HEK293 (cell line): ENCODE measurements at regions not wholly inside any gene's neighbourhood (a gene's known extent, or its start where the extent isn't known, plus 50 kb on each side); places are given as distances from the start of the nearest gene placed in this dataset.

Experiments used
- CTCF ChIA-PET: fragments of 350-600 bp; formaldehyde crosslinking; extraction: SDS; loops from one replicate; lab custom pipeline; 2021; ENCODE audit warnings: antibody characterized with exemption; lab: Yijun Ruan, JAX
- POLR2A ChIA-PET: fragments of 300-600 bp; formaldehyde crosslinking; extraction: SDS; loops from one replicate; lab custom pipeline; 2020; ENCODE audit warnings: antibody characterized with exemption, inconsistent platforms; lab: Yijun Ruan, JAX
- H3K27ac ChIP-seq: fragments of 200-500 bp; sonication (Bioruptor generic); 2 replicates; pipeline ENCODE4 v1.5.1; 2014; ENCODE audit warnings: low read depth, low read length, control low read depth, inconsistent platforms; ENCODE audit errors: extremely low read depth
- H3K36me3 ChIP-seq, 2 experiments: fragments of 200-500 bp in 1 of 2; sonication (Bioruptor generic) in 1 of 2; 1 replicate in 1 of 2; 2 replicates in 1 of 2; pipeline ENCODE4 v1.5.1; 2014 to 2017; ENCODE audit warnings: inconsistent platforms in 2 of 2, low read length in 2 of 2; ENCODE audit not compliant: control insufficient read depth in 2 of 2, insufficient read depth in 1 of 2
- H3K4me1 ChIP-seq: fragments of 200-500 bp; sonication (Bioruptor generic); 2 replicates; pipeline ENCODE4 v1.5.1; 2014; ENCODE audit warnings: mild to moderate bottlenecking, low read length, inconsistent platforms; ENCODE audit not compliant: control insufficient read depth, insufficient read depth
- H3K4me3 ChIP-seq: 2 replicates; pipeline ENCODE4 v1.5.1; 2011; ENCODE audit warnings: low read depth, mild to moderate bottlenecking, control low read depth, low read length, moderate library complexity
- H3K9me3 ChIP-seq: fragments of 200-500 bp; sonication (Bioruptor generic); 2 replicates; pipeline ENCODE4 v1.5.1; 2014; ENCODE audit warnings: low read depth, low read length, inconsistent platforms; ENCODE audit not compliant: control insufficient read depth, insufficient read depth
- GLI2 ChIP-seq: fragments of 450-650 bp; formaldehyde crosslinking; IDR thresholded peaks from 2 replicates; pipeline ENCODE4; 2017; ENCODE audit warnings: missing biosample characterization, missing genetic modification characterization, low read depth, borderline replicate concordance
- KLF10 ChIP-seq: fragments of 450-650 bp; IDR thresholded peaks from 2 replicates; pipeline ENCODE4 v1.5.1; 2018; ENCODE audit warnings: missing biosample characterization, mild to moderate bottlenecking, missing genetic modification characterization
- RBAK ChIP-seq: fragments of 450-650 bp; formaldehyde crosslinking; IDR thresholded peaks from 2 replicates; pipeline ENCODE4 v1.5.1; 2016; ENCODE audit warnings: missing biosample characterization, missing genetic modification characterization
- TCF7L2 ChIP-seq: IDR thresholded peaks from 2 replicates; pipeline ENCODE4 v1.6.1; 2011; ENCODE audit warnings: low read depth, mild to moderate bottlenecking, inconsistent platforms, low read length, moderate library complexity, borderline replicate concordance
- ZFP37 ChIP-seq: fragments of 450-650 bp; formaldehyde crosslinking; IDR thresholded peaks from 2 replicates; pipeline ENCODE4 v1.5.1; 2016; ENCODE audit warnings: missing biosample characterization, missing genetic modification characterization
- ZNF140 ChIP-seq: fragments of 450-650 bp; formaldehyde crosslinking; IDR thresholded peaks from 2 replicates; pipeline ENCODE4 v1.5.1; 2016; ENCODE audit warnings: missing biosample characterization, missing genetic modification characterization
- ZNF324 ChIP-seq: fragments of 450-650 bp; formaldehyde crosslinking; IDR thresholded peaks from 2 replicates; pipeline ENCODE4 v1.5.1; 2016; ENCODE audit warnings: missing biosample characterization, missing genetic modification characterization
- ZNF391 ChIP-seq: fragments of 450-650 bp; formaldehyde crosslinking; IDR thresholded peaks from 2 replicates; pipeline ENCODE4 v1.5.1; 2016; ENCODE audit warnings: low read depth, missing biosample characterization, missing genetic modification characterization, borderline replicate concordance
- ZNF571 ChIP-seq: fragments of 450-650 bp; formaldehyde crosslinking; IDR thresholded peaks from 2 replicates; pipeline ENCODE4 v1.5.0; 2017; ENCODE audit warnings: missing biosample characterization, missing genetic modification characterization
- ZNF677 ChIP-seq: fragments of 450-650 bp; IDR thresholded peaks from 2 replicates; pipeline ENCODE4 v1.5.0; 2018; ENCODE audit warnings: missing biosample characterization, mild to moderate bottlenecking, missing genetic modification characterization, moderate library complexity
- ZNF707 ChIP-seq: fragments of 450-650 bp; formaldehyde crosslinking; IDR thresholded peaks from 2 replicates; pipeline ENCODE4 v1.5.1; 2016; ENCODE audit warnings: missing biosample characterization, missing genetic modification characterization
- TF ChIP-seq, protein P1 (sequence below): fragments of 450-650 bp; formaldehyde crosslinking; IDR thresholded peaks from 2 replicates; pipeline ENCODE4 v1.5.1; 2017; ENCODE audit warnings: missing biosample characterization, missing genetic modification characterization
- TF ChIP-seq, protein P2 (sequence below): fragments of 450-650 bp; formaldehyde crosslinking; IDR thresholded peaks from 2 replicates; pipeline ENCODE4 v1.5.1; 2016; ENCODE audit warnings: missing biosample characterization, missing genetic modification characterization
- TF ChIP-seq, protein P3 (sequence below): fragments of 450-650 bp; formaldehyde crosslinking; IDR thresholded peaks from 2 replicates; pipeline ENCODE4 v1.5.1; 2016; ENCODE audit warnings: missing biosample characterization, missing genetic modification characterization
- TF ChIP-seq, protein P4 (sequence below): fragments of 450-650 bp; formaldehyde crosslinking; IDR thresholded peaks from 2 replicates; pipeline ENCODE4 v1.5.1; 2016; ENCODE audit warnings: missing biosample characterization, missing genetic modification characterization
- TF ChIP-seq, protein P5 (sequence below): fragments of 450-650 bp; formaldehyde crosslinking; IDR thresholded peaks from 2 replicates; pipeline ENCODE4 v1.5.1; 2016; ENCODE audit warnings: missing biosample characterization, missing genetic modification characterization, borderline replicate concordance
- TF ChIP-seq, protein P6 (sequence below): fragments of 450-650 bp; formaldehyde crosslinking; conservative IDR thresholded peaks from 2 replicates; pipeline ENCODE4 v1.5.1; 2016; ENCODE audit warnings: low read depth, missing biosample characterization, missing genetic modification characterization

DNA sequence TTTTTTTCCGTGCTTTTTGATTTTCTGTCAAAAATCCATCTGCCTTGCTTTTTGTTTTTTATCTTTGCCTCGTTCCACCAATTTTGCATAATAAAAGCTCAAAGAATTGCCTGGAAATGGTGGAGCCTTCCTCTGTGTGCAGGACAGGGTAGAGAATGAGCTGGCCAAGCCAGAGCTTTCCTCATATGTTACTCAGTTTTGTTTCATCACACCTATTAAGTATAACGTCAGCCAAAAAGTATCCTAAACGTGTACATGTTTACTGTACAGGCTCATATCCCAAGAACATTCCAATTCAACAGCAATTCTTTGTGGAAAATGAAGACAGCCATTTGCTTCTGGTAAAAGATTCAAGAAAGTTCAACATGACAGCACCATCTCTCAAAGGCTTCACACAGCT is 191.2 kb upstream of the LMNTD1 start (continued):
- TF ChIP-seq, protein P1, sequence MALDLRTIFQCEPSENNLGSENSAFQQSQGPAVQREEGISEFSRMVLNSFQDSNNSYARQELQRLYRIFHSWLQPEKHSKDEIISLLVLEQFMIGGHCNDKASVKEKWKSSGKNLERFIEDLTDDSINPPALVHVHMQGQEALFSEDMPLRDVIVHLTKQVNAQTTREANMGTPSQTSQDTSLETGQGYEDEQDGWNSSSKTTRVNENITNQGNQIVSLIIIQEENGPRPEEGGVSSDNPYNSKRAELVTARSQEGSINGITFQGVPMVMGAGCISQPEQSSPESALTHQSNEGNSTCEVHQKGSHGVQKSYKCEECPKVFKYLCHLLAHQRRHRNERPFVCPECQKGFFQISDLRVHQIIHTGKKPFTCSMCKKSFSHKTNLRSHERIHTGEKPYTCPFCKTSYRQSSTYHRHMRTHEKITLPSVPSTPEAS (tag by site-specific recombination): no peak
- TF ChIP-seq, protein P2, sequence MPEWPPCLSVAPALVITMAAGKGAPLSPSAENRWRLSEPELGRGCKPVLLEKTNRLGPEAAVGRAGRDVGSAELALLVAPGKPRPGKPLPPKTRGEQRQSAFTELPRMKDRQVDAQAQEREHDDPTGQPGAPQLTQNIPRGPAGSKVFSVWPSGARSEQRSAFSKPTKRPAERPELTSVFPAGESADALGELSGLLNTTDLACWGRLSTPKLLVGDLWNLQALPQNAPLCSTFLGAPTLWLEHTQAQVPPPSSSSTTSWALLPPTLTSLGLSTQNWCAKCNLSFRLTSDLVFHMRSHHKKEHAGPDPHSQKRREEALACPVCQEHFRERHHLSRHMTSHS (tag by site-specific recombination): no peak
- TF ChIP-seq ZNF140 (tag by site-specific recombination) (no peak), RBAK (tag by site-specific recombination) (no peak)
- TF ChIP-seq, all 188 proteins: peak for 0

DNA sequence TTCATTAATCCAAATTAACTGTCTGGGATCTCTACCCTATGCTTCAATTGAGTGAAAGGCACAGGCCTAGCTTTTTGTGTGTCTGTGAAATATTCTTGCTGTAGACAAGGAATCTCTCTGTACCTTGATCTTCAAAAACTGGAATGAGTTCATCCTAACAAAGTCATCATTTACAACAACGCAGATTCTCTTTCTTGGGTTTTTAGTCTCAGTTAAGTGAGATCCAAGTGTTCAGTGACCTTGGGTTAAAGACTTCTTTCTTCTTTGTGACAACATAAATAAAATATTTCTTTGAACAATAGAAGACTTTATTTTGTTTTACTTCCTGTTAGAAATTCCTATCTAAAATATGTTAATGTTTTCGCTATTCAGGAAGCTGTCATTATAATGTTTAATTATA is 192.2 kb upstream of the LMNTD1 start:
- TF ChIP-seq ZNF571 (no peak), ZNF707 (tag by site-specific recombination) (no peak), TCF7L2 (no peak), KLF10 (tag by site-specific recombination) (no peak), ZNF324 (no peak), ZNF677 (tag by site-specific recombination) (no peak), ZNF391 (tag by site-specific recombination) (no peak), GLI2 (tag by site-specific recombination) (no peak), ZFP37 (no peak)
- TF ChIP-seq, protein P3, sequence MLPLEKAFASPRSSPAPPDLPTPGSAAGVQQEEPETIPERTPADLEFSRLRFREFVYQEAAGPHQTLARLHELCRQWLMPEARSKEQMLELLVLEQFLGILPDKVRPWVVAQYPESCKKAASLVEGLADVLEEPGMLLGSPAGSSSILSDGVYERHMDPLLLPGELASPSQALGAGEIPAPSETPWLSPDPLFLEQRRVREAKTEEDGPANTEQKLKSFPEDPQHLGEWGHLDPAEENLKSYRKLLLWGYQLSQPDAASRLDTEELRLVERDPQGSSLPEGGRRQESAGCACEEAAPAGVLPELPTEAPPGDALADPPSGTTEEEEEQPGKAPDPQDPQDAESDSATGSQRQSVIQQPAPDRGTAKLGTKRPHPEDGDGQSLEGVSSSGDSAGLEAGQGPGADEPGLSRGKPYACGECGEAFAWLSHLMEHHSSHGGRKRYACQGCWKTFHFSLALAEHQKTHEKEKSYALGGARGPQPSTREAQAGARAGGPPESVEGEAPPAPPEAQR (tag by site-specific recombination): no peak
- TF ChIP-seq, protein P4, sequence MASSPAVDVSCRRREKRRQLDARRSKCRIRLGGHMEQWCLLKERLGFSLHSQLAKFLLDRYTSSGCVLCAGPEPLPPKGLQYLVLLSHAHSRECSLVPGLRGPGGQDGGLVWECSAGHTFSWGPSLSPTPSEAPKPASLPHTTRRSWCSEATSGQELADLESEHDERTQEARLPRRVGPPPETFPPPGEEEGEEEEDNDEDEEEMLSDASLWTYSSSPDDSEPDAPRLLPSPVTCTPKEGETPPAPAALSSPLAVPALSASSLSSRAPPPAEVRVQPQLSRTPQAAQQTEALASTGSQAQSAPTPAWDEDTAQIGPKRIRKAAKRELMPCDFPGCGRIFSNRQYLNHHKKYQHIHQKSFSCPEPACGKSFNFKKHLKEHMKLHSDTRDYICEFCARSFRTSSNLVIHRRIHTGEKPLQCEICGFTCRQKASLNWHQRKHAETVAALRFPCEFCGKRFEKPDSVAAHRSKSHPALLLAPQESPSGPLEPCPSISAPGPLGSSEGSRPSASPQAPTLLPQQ (tag by site-specific recombination): no peak
- TF ChIP-seq, protein P5, sequence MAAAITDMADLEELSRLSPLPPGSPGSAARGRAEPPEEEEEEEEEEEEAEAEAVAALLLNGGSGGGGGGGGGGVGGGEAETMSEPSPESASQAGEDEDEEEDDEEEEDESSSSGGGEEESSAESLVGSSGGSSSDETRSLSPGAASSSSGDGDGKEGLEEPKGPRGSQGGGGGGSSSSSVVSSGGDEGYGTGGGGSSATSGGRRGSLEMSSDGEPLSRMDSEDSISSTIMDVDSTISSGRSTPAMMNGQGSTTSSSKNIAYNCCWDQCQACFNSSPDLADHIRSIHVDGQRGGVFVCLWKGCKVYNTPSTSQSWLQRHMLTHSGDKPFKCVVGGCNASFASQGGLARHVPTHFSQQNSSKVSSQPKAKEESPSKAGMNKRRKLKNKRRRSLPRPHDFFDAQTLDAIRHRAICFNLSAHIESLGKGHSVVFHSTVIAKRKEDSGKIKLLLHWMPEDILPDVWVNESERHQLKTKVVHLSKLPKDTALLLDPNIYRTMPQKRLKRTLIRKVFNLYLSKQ: no peak
- TF ChIP-seq, protein P6, sequence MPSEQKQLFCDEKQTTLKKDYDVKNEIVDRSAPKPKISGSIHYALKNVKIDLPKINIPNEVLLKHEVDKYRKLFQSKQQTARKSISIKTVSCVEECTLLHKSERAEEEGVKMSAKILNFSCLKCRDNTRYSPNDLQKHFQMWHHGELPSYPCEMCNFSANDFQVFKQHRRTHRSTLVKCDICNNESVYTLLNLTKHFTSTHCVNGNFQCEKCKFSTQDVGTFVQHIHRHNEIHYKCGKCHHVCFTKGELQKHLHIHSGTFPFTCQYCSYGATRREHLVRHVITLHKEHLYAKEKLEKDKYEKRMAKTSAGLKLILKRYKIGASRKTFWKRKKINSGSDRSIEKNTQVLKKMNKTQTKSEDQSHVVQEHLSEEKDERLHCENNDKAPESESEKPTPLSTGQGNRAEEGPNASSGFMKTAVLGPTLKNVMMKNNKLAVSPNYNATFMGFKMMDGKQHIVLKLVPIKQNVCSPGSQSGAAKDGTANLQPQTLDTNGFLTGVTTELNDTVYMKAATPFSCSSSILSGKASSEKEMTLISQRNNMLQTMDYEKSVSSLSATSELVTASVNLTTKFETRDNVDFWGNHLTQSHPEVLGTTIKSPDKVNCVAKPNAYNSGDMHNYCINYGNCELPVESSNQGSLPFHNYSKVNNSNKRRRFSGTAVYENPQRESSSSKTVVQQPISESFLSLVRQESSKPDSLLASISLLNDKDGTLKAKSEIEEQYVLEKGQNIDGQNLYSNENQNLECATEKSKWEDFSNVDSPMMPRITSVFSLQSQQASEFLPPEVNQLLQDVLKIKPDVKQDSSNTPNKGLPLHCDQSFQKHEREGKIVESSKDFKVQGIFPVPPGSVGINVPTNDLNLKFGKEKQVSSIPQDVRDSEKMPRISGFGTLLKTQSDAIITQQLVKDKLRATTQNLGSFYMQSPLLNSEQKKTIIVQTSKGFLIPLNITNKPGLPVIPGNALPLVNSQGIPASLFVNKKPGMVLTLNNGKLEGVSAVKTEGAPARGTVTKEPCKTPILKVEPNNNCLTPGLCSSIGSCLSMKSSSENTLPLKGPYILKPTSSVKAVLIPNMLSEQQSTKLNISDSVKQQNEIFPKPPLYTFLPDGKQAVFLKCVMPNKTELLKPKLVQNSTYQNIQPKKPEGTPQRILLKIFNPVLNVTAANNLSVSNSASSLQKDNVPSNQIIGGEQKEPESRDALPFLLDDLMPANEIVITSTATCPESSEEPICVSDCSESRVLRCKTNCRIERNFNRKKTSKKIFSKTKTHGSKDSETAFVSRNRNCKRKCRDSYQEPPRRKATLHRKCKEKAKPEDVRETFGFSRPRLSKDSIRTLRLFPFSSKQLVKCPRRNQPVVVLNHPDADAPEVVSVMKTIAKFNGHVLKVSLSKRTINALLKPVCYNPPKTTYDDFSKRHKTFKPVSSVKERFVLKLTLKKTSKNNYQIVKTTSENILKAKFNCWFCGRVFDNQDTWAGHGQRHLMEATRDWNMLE (tag by site-specific recombination): no peak
- H3K4me1 ChIP-seq: no peaks in the 10 kb centered on the region
- H3K36me3 ChIP-seq: no peaks in the 10 kb centered on the region
- no peaks in the 10 kb centered on the region for H3K9me3 ChIP-seq
- no peak overlapping the region for H3K27ac ChIP-seq
- ChIA-PET CTCF (no interaction called here), POLR2A (no interaction called here)
- no peak overlapping the region for H3K4me3 ChIP-seq
